DND-41 (cell line): ENCODE measurements at regions not wholly inside any gene's neighbourhood (a gene's known extent, or its start where the extent isn't known, plus 50 kb on each side); places are given as distances from the start of the nearest gene placed in this dataset.

Source experiments
- ATAC-seq: fragments of 200-7000 bp; cut with Tn5 transposase; 3 replicates; pipeline ENCODE4 v1.9.1; 2021; ENCODE audit warnings: low read depth; ENCODE audit not compliant: insufficient read depth
- DNase-seq: peaks from one replicate; pipeline ENCODE4 v3.0.0-alpha.2; 2020
- H2AFZ ChIP-seq: 2 replicates; pipeline ENCODE4 v1.6.0; 2012; ENCODE audit warnings: low read depth, low read length
- H3K27ac ChIP-seq: 2 replicates; pipeline ENCODE4 v1.5.1; 2012; ENCODE audit warnings: low read length, inconsistent platforms
- H3K27me3 ChIP-seq: fragments of 200-600 bp; sonication (generic); 2 replicates; pipeline ENCODE4 v1.6.0; 2012; ENCODE audit warnings: low read length, mild to moderate bottlenecking, inconsistent platforms; ENCODE audit not compliant: insufficient read depth, poor library complexity
- H3K36me3 ChIP-seq: 2 replicates; pipeline ENCODE4 v1.5.1; 2012; ENCODE audit warnings: low read length, inconsistent platforms; ENCODE audit not compliant: insufficient read depth
- H3K4me1 ChIP-seq: 2 replicates; pipeline ENCODE4 v1.5.1; 2012; ENCODE audit warnings: mild to moderate bottlenecking, low read length; ENCODE audit not compliant: insufficient read depth
- H3K4me2 ChIP-seq: 2 replicates; pipeline ENCODE4 v1.6.0; 2012; ENCODE audit warnings: mild to moderate bottlenecking, moderate library complexity, low read length, inconsistent platforms; ENCODE audit not compliant: insufficient read depth
- H3K4me3 ChIP-seq, 2 experiments: fragments of 200-600 bp in 1 of 2; shearing (Covaris generic) in 1 of 2; 2 replicates each; pipeline ENCODE4 v1.5.1; 2012 to 2016; ENCODE audit warnings: inconsistent platforms in 2 of 2, low read length in 2 of 2, mild to moderate bottlenecking in 2 of 2, low read depth in 1 of 2, moderate library complexity in 1 of 2
- H3K79me2 ChIP-seq: 2 replicates; pipeline ENCODE4 v1.6.0; 2012; ENCODE audit warnings: low read length, inconsistent platforms; ENCODE audit not compliant: insufficient read depth
- H3K9ac ChIP-seq: 2 replicates; pipeline ENCODE4 v1.6.0; 2012; ENCODE audit warnings: low read depth, mild to moderate bottlenecking, inconsistent platforms, low read length, moderate library complexity
- H3K9me3 ChIP-seq: 2 replicates; pipeline ENCODE4 v1.5.1; 2012; ENCODE audit warnings: low read length, moderate library complexity, mild to moderate bottlenecking, inconsistent platforms; ENCODE audit not compliant: insufficient read depth, severe bottlenecking
- H4K20me1 ChIP-seq: 2 replicates; pipeline ENCODE4 v1.6.0; 2012; ENCODE audit warnings: low read length; ENCODE audit not compliant: insufficient read depth
- CTCF ChIP-seq: IDR thresholded peaks from 2 replicates; pipeline ENCODE4 v1.5.1; 2012; ENCODE audit warnings: borderline replicate concordance, low read length, moderate library complexity, mild to moderate bottlenecking; ENCODE audit not compliant: poor library complexity, severe bottlenecking; ENCODE audit errors: extremely low read depth
- EZH2 ChIP-seq: IDR thresholded peaks from 3 replicates; pipeline ENCODE4 v1.6.1; 2012; ENCODE audit warnings: borderline replicate concordance, low read depth, mild to moderate bottlenecking, moderate library complexity, low read length, inconsistent platforms; ENCODE audit not compliant: severe bottlenecking

DNA sequence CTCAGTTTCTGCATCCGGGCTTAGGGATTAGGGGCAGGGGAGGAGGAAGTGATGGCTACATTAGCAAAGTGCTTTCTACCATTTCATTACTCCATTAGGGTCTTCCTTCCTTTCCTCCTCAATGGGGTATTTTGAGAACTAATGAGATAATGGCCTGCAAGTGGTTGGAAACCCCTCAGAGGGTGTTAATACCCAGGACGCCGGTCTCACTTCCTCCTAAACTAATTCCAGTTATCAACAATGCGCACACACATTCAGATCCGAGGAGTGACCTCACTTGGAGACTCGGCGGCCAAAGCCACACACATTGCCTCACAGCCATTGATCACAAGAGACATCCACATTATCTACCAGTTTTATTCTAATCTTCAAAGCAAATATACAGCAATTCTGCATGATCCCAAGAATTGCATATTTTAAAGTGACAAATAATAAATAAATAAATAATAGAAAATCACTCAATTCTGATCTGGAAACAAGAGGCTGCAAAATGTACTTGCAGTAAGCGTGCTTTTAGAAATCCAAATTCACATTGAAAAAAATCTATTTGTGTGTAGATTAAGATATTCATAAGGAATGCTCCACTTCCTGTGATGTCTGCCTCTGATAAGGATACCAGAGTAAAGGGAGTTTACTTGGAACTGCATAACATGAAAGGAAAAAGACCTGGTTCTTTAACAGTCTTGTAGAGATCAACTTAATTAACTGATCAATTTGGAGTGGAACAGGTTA lies 329.1 kb downstream of the FBXW7 start:
- ATAC-seq (no peak), DNase-seq (no peak)
- Histone ChIP-seq H3K4me2 (no peak overlapping the region), H3K9me3 (no peaks in the 10 kb centered on the region), H4K20me1 (no peaks in the 10 kb centered on the region), H3K4me1 (peaks cover 9% of the 10 kb centered on the region; the same call in 1 of the 2 replicates), H3K9ac (no peak overlapping the region), H3K4me3 (no peak overlapping the region), H3K27me3 (no peaks in the 10 kb centered on the region), H3K79me2 (no peaks in the 10 kb centered on the region), H3K36me3 (no peaks in the 10 kb centered on the region), H3K27ac (no peak overlapping the region), H2AFZ (no peak overlapping the region)
- no peak for TF ChIP-seq CTCF
- TF ChIP-seq EZH2: no peak

- no peak overlapping the region for H3K9ac ChIP-seq
- no peaks in the 10 kb centered on the region for H3K79me2 ChIP-seq
- no peaks in the 10 kb centered on the region for H4K20me1 ChIP-seq
- TF ChIP-seq CTCF: no peak
- TF ChIP-seq EZH2: no peak
- no peak overlapping the region for H3K4me2 ChIP-seq
- H3K27ac ChIP-seq: no peak overlapping the region
- no peak overlapping the region for H2AFZ ChIP-seq
- DNase-seq (no peak), ATAC-seq (no peak)
- H3K4me1 ChIP-seq: peaks cover 9% of the 10 kb centered on the region; the same call in 1 of the 2 replicates
- no peaks in the 10 kb centered on the region for H3K27me3 ChIP-seq
- H3K9me3 ChIP-seq: no peaks in the 10 kb centered on the region
- no peaks in the 10 kb centered on the region for H3K36me3 ChIP-seq
- H3K4me3 ChIP-seq: no peak overlapping the region
Measured at GRCh38 chr4:152206185-152206584, 329.7 kb downstream of the FBXW7 start.

DNA sequence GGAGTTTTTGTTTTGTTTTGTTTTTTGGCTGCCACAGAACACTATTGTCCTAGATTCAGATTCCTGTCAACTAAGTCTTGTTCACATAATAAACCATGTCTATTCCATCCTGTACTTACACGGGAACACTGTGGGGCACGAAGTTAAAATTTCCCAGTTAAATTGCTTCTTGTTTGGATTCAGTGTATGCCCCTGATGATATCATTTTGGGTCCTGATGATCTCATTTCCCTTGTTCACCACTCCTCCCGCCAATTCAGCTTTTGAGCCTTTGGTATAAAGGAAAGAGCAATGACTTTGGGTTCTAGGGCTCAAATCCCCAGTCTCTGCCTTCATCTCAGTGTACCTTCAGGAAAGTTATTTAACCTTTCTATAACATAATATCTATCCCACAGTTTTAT lies 333.5 kb downstream of the FBXW7 start:
- Histone ChIP-seq H2AFZ (no peak overlapping the region), H4K20me1 (no peaks in the 10 kb centered on the region), H3K36me3 (no peaks in the 10 kb centered on the region), H3K4me2 (no peak overlapping the region), H3K9me3 (no peaks in the 10 kb centered on the region), H3K27me3 (no peaks in the 10 kb centered on the region), H3K79me2 (no peaks in the 10 kb centered on the region), H3K4me1 (peaks cover 9% of the 10 kb centered on the region; the same call in 1 of the 2 replicates), H3K27ac (no peak overlapping the region), H3K4me3 (no peak overlapping the region), H3K9ac (no peak overlapping the region)
- ATAC-seq (no peak), DNase-seq (no peak)
- no peak for TF ChIP-seq EZH2
- TF ChIP-seq CTCF: no peak
